Transverse colon (tissue), 3 donors: ENCODE measurements at regions not wholly inside any gene's neighbourhood (a gene's known extent, or its start where the extent isn't known, plus 50 kb on each side); places are given as distances from the start of the nearest gene placed in this dataset.

Source experiments
- CTCF ChIP-seq, 5 experiments: fragments of 200-600 bp in 3 of 5; fragments of 450-650 bp in 2 of 5; sonication (generic) in 3 of 5; IDR thresholded peaks; 1 replicate in 2 of 5; 2 replicates in 3 of 5; pipeline ENCODE4 v1.5.1; 2016 to 2017; ENCODE audit warnings: antibody characterized with exemption in 5 of 5, inconsistent platforms in 3 of 5, mild to moderate bottlenecking in 2 of 5, moderate library complexity in 1 of 5
- POLR2A ChIP-seq: fragments of 450-650 bp; IDR thresholded peaks from one replicate; pipeline ENCODE4 v1.6.1; 2016; ENCODE audit warnings: antibody characterized with exemption, mild to moderate bottlenecking, moderate library complexity

- no peak for TF ChIP-seq POLR2A
- TF ChIP-seq CTCF (IDR thresholded peaks at IDR 0.05), result no peak
Observed at GRCh38 chr2:121869363-121869762, 113.9 kb downstream of the TSN start.
